HS-5 (cell line): ENCODE measurements at regions not wholly inside any gene's neighbourhood (a gene's known extent, or its start where the extent isn't known, plus 50 kb on each side); places are given as distances from the start of the nearest gene placed in this dataset.

Source experiments
- DNase-seq: peaks from one replicate; pipeline ENCODE4 v3.0.0-alpha.2; 2012; ENCODE audit warnings: low read depth

GRCh38 chr10:77710759-77711682 lies 73.4 kb upstream of the KCNMA1 start:
- DNase-seq: no peak

- DNase-seq: no peak
Measured at GRCh38 chr10:77710081-77710551, 72.5 kb upstream of the KCNMA1 start.

DNA sequence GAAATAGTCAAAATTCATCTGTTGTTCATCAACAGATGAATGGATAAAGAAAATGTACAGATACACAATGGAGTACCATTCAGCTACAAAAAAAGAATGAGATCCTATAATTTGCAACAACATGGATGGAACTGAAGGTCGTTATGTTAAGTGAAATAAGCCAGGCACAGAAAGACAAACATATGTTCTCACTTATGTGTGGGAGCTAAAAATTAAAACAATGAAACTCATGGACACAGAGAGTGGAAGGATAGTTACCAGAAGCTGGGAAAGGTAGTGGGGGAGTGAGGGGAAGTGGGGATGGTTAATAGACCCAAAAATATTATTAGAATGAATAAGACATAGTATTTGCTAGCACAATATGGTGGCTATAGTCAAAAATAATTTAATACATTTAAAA lies 70.0 kb upstream of the KCNMA1 start:
- no peak for DNase-seq

- peak; percentile 33 for DNase-seq
Measured at GRCh38 chr10:77702166-77702565, 64.6 kb upstream of the KCNMA1 start.

- no peak for DNase-seq
Measured at GRCh38 chr10:77700086-77700485, 62.5 kb upstream of the KCNMA1 start.

GRCh38 chr10:77699080-77699645 lies 61.6 kb upstream of the KCNMA1 start:
- no peak for DNase-seq

- DNase-seq: no peak
Measured at GRCh38 chr10:77698267-77698931, 60.8 kb upstream of the KCNMA1 start.

DNA sequence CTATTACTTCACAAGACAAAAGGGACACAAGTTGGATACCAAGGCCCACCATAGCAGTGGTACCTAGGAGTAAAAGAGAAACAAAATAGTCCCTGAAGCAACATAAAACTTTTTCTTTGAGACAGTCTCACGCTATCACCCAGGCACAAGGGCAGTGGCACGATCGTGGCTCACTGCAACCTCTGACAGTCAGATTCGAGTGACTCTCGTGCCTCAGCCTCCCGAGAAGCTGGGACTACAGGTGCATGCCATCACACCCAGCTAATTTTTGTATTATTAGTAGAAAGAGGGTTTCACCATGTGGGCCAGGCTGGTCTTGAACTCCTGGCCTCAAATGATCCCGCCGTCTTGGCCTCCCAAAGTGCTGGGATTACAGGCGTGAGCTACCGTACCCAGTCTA lies 59.0 kb upstream of the KCNMA1 start:
- DNase-seq: no peak

- DNase-seq: no peak
Measured at GRCh38 chr10:77695186-77695585, 57.6 kb upstream of the KCNMA1 start.

- peak; percentile 5 for DNase-seq
Measured at GRCh38 chr10:77692782-77693181, 55.2 kb upstream of the KCNMA1 start.

DNA sequence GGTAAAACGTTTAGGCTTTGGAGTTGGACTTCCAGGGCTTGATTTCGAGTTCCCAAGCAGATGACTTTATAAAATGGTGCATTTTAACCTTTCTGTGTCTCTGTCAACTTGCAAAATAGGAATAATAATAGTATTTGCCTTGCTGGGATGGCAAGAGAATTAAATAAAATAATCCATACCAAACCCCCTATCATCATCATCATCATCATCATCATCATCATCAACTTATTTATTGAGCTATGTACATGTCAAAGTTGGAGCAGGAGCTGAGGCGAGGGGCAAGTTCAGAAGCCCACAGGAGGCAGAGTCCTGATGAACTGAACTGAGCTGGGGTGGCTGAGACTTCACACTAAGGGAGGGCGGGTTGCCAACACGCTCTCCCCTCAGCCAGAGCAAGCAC lies 51.7 kb upstream of the KCNMA1 start:
- no peak for DNase-seq

DNA sequence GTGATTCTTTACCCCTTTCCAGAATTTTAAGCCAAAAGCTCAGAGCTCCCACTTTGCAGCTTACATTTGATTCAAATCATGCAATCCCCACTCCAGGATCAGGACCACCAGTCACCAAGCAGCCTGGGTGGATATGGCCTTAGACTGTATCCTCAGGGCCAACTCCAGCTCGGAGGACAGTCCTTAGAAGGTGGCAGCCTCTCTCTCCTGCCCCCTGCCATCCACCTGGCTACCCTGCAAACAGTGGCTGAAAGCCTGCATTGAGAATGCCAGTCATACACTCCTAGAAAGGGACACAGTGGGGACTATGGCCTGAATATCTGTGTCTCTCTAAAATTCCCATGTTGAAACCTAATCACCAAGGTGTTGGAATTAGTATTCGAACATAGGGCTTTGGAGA lies 50.0 kb upstream of the KCNMA1 start:
- DNase-seq: no peak
